H1 (cell line): ENCODE measurements at regions not wholly inside any gene's neighbourhood (a gene's known extent, or its start where the extent isn't known, plus 50 kb on each side); places are given as distances from the start of the nearest gene placed in this dataset.

Experiments
- CTCF ChIA-PET: fragments of 300-600 bp; sonication (Branson Sonifier 250); formaldehyde crosslinking; loops from one replicate; lab custom pipeline; 2021; ENCODE audit not compliant: partially characterized antibody; lab: Charles Lee
- POLR2A ChIA-PET: fragments of 300-600 bp; sonication (Branson Sonifier 250); formaldehyde crosslinking; loops from one replicate; lab custom pipeline; 2021; ENCODE audit warnings: inconsistent platforms; ENCODE audit not compliant: partially characterized antibody; lab: Charles Lee
- DNase-seq, 2 experiments: peaks; one replicate each; pipeline versions ENCODE4 v3.0.0 to v3.0.0-alpha.2; 2010 to 2022; ENCODE audit warnings: low spot score in 2 of 2, low read depth in 1 of 2, mixed read lengths in 1 of 2
- FAIRE-seq: peaks from 2 replicates; lab custom pipeline; 2011; peaks lifted over from hg19 to GRCh38; lab: Jason Lieb, UNC
- H2AFZ ChIP-seq: 2 replicates; pipeline ENCODE4 v1.8.1; 2012; ENCODE audit warnings: low read length, inconsistent platforms
- H2AK5ac ChIP-seq: 2 replicates; pipeline ENCODE4 v1.6.1; 2013; ENCODE audit warnings: low read depth, low read length
- H2BK120ac ChIP-seq: replicated peaks from 2 replicates; pipeline ENCODE3; 2013; ENCODE audit warnings: low read depth, low read length, inconsistent platforms
- H2BK12ac ChIP-seq: 2 replicates; pipeline ENCODE4 v1.6.1; 2013; ENCODE audit warnings: low read depth, low read length
- H2BK15ac ChIP-seq: 2 replicates; pipeline ENCODE4 v1.6.1; 2013; ENCODE audit warnings: low read length
- H2BK20ac ChIP-seq: 2 replicates; pipeline ENCODE4 v1.6.1; 2013; ENCODE audit warnings: low read length
- H2BK5ac ChIP-seq: 2 replicates; pipeline ENCODE4 v1.6.1; 2013; ENCODE audit warnings: low read depth, low read length
- H3K14ac ChIP-seq: 2 replicates; pipeline ENCODE4 v1.6.1; 2013; ENCODE audit warnings: inconsistent platforms; ENCODE audit not compliant: insufficient read length
- H3K18ac ChIP-seq: 2 replicates; pipeline ENCODE4 v1.6.1; 2013; ENCODE audit warnings: low read length; ENCODE audit errors: extremely low read depth
- H3K23ac ChIP-seq: 2 replicates; pipeline ENCODE4 v1.6.1; 2013; ENCODE audit warnings: inconsistent platforms; ENCODE audit not compliant: insufficient read length
- H3K23me2 ChIP-seq: 2 replicates; pipeline ENCODE4 v1.6.1; 2013; ENCODE audit warnings: low read depth, low read length
- H3K27ac ChIP-seq: 2 replicates; pipeline ENCODE4 v1.6.1; 2011; ENCODE audit warnings: low read depth, low read length, inconsistent platforms
- H3K27me3 ChIP-seq, 4 experiments: replicated peaks in 1 of 4; 1 replicate in 1 of 4; 2 replicates in 3 of 4; pipeline versions ENCODE4 v1.6.1 to v1.8.1; 2011 to 2013; ENCODE audit warnings: low read length in 3 of 4, mild to moderate bottlenecking in 3 of 4, inconsistent platforms in 2 of 4, mixed read lengths in 2 of 4, moderate library complexity in 1 of 4; ENCODE audit not compliant: control insufficient read depth in 3 of 4, insufficient read depth in 3 of 4; ENCODE audit errors: extremely low read depth in 1 of 4
- H3K36me3 ChIP-seq, 4 experiments: 2 replicates each; pipeline versions ENCODE4 v1.6.1 to v1.8.1; 2011 to 2013; ENCODE audit warnings: mild to moderate bottlenecking in 4 of 4, low read length in 3 of 4, moderate library complexity in 2 of 4, control low read depth in 1 of 4, inconsistent platforms in 1 of 4; ENCODE audit not compliant: insufficient read depth in 4 of 4, control insufficient read depth in 2 of 4
- H3K4ac ChIP-seq: replicated peaks from 2 replicates; pipeline ENCODE3; 2013; ENCODE audit warnings: low read length, low read depth, mixed read lengths, inconsistent platforms; ENCODE audit not compliant: insufficient read length
- H3K4me1 ChIP-seq, 4 experiments: replicated peaks in 1 of 4; 1 replicate in 1 of 4; 2 replicates in 3 of 4; pipeline versions ENCODE4 v1.6.1 to v1.8.1; 2011 to 2013; ENCODE audit warnings: low read length in 3 of 4, inconsistent platforms in 2 of 4, mixed read lengths in 1 of 4; ENCODE audit not compliant: insufficient read depth in 4 of 4, control insufficient read depth in 3 of 4
- H3K4me2 ChIP-seq, 2 experiments: 2 replicates each; pipeline versions ENCODE4 v1.6.1 to v1.8.1; 2011 to 2013; ENCODE audit warnings: low read depth in 2 of 2, low read length in 2 of 2, control low read depth in 1 of 2, inconsistent platforms in 1 of 2, mild to moderate bottlenecking in 1 of 2; ENCODE audit not compliant: insufficient read depth in 1 of 2
- H3K4me3 ChIP-seq, 4 experiments: fragments of 200-600, 300-600 bp in 1 of 4; sonication (generic), shearing (Covaris generic), sonication (Bioruptor Twin) in 1 of 4; 2 replicates each; pipeline versions ENCODE4 v1.5.1 to v1.8.1; 2011 to 2016; ENCODE audit warnings: low read length in 4 of 4, low read depth in 3 of 4, control low read depth in 2 of 4, inconsistent platforms in 2 of 4, mild to moderate bottlenecking in 2 of 4, mixed read lengths in 1 of 4, moderate library complexity in 1 of 4; ENCODE audit not compliant: insufficient read depth in 2 of 4; ENCODE audit errors: extremely low read depth in 1 of 4
- H3K56ac ChIP-seq: replicated peaks from 2 replicates; pipeline ENCODE3; 2013; ENCODE audit warnings: low read depth, mild to moderate bottlenecking, mixed read lengths, low read length, inconsistent platforms; ENCODE audit not compliant: insufficient read length
- H3K79me1 ChIP-seq: 2 replicates; pipeline ENCODE4 v1.6.1; 2013; ENCODE audit warnings: low read depth, low read length, control low read depth
- H3K79me2 ChIP-seq, 2 experiments: 2 replicates each; pipeline versions ENCODE4 v1.6.1 to v1.8.1; 2012 to 2013; ENCODE audit warnings: low read length in 2 of 2, mild to moderate bottlenecking in 2 of 2, inconsistent platforms in 1 of 2; ENCODE audit not compliant: insufficient read depth in 2 of 2, control insufficient read depth in 1 of 2
- H3K9ac ChIP-seq, 4 experiments: replicated peaks in 1 of 4; 1 replicate in 1 of 4; 2 replicates in 3 of 4; pipeline versions ENCODE4 v1.6.1 to v1.8.1; 2011 to 2013; ENCODE audit warnings: low read depth in 3 of 4, low read length in 3 of 4, control low read depth in 2 of 4, mild to moderate bottlenecking in 2 of 4, moderate library complexity in 2 of 4, inconsistent platforms in 1 of 4; ENCODE audit errors: extremely low read depth in 1 of 4
- H3K9me3 ChIP-seq, 2 experiments: 2 replicates each; pipeline versions ENCODE4 v1.6.1 to v1.8.1; 2012 to 2013; ENCODE audit warnings: mild to moderate bottlenecking in 2 of 2, moderate library complexity in 2 of 2, control low read depth in 1 of 2, inconsistent platforms in 1 of 2, low read depth in 1 of 2, low read length in 1 of 2, mixed read lengths in 1 of 2; ENCODE audit not compliant: insufficient read depth in 2 of 2
- H4K20me1 ChIP-seq, 2 experiments: replicated peaks in 1 of 2; 2 replicates each; pipeline versions ENCODE3 to v1.8.1; 2011 to 2013; ENCODE audit warnings: inconsistent platforms in 2 of 2, low read length in 2 of 2, mild to moderate bottlenecking in 1 of 2; ENCODE audit not compliant: insufficient read depth in 2 of 2, control insufficient read depth in 1 of 2
- H4K5ac ChIP-seq: 2 replicates; pipeline ENCODE4 v1.6.1; 2013; ENCODE audit warnings: low read length, low read depth, mixed read lengths, inconsistent platforms; ENCODE audit not compliant: insufficient read length
- H4K8ac ChIP-seq: 2 replicates; pipeline ENCODE4 v1.8.0; 2013; ENCODE audit warnings: mild to moderate bottlenecking, moderate library complexity, low read length, inconsistent platforms; ENCODE audit not compliant: insufficient read depth; ENCODE audit errors: extremely low read depth
- H4K91ac ChIP-seq: replicated peaks from 2 replicates; pipeline ENCODE3; 2013; ENCODE audit warnings: low read length, mixed read lengths, inconsistent platforms; ENCODE audit not compliant: insufficient read length
- BACH1 ChIP-seq: IDR thresholded peaks from 2 replicates; pipeline ENCODE4 v1.6.1; 2012; ENCODE audit warnings: low read length, improper control_type of control experiment
- EP300 ChIP-seq, 2 experiments: IDR thresholded peaks; 1 replicate in 1 of 2; 2 replicates in 1 of 2; pipeline ENCODE4 v1.6.1; 2011 to 2012; ENCODE audit warnings: low read depth in 2 of 2, low read length in 2 of 2, mild to moderate bottlenecking in 2 of 2, borderline replicate concordance in 1 of 2, inconsistent platforms in 1 of 2, moderate library complexity in 1 of 2
- POLR2AphosphoS5 ChIP-seq: IDR thresholded peaks from 2 replicates; pipeline ENCODE4 v1.6.1; 2011; ENCODE audit warnings: low read depth, low read length
- RFX5 ChIP-seq: IDR thresholded peaks from 2 replicates; pipeline ENCODE4 v1.6.1; 2011; ENCODE audit warnings: low read depth, low read length, improper control_type of control experiment, borderline replicate concordance
- RXRA ChIP-seq: IDR thresholded peaks from 2 replicates; pipeline ENCODE4 v1.6.1; 2011; ENCODE audit warnings: low read depth, mild to moderate bottlenecking, low read length, moderate library complexity; ENCODE audit not compliant: insufficient read depth
- SP1 ChIP-seq: IDR thresholded peaks from 2 replicates; pipeline ENCODE4 v1.6.1; 2011; ENCODE audit warnings: low read depth, low read length
- SRF ChIP-seq: IDR thresholded peaks from 2 replicates; pipeline ENCODE4 v1.6.1; 2011; ENCODE audit warnings: mild to moderate bottlenecking, low read depth, low read length, moderate library complexity
- TAF1 ChIP-seq: IDR thresholded peaks from 2 replicates; pipeline ENCODE4 v1.6.1; 2011; ENCODE audit warnings: mild to moderate bottlenecking, low read depth, low read length
- YY1 ChIP-seq: IDR thresholded peaks from 2 replicates; pipeline ENCODE4 v1.6.1; 2011; ENCODE audit warnings: low read depth, mild to moderate bottlenecking, low read length
- WGBS, 2 experiments: shearing (Covaris generic) in 1 of 2; methylation state at CpG; one replicate each; pipeline versions ENCODE4 v1.1.6 to v1.1.7; 2013 to 2015; ENCODE audit warnings: low lambda C conversion rate in 2 of 2, mixed read lengths in 2 of 2, inconsistent platforms in 1 of 2, low coverage in 1 of 2, missing lambda C conversion rate in 1 of 2; ENCODE audit not compliant: insufficient replicate concordance in 2 of 2, insufficient coverage in 1 of 2, insufficient read length in 1 of 2; ENCODE audit errors: extremely low coverage in 1 of 2, missing lambda C conversion rate in 1 of 2; 5-methylcytosine and 5-hydroxymethylcytosine counted together

DNA sequence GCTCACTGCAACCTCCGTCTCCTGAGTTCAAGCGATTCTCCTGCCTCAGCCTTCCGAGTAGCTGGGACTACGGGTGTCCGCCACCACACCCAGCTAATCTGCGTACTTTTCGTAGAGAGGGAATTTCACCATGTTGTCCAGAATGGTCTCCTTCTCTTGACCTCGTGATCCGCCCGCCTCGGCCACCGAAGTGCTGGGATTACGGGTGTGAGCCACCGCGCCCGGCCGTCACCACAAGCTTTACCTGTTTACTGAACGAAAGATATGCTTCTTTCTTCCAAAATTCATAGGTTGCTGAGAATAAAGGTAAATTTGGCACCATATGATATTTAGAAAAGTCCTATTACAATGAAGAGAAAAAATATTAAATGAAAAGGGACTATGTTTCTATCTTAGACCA is 333.5 kb upstream of the EPHA6 start:
- no peak overlapping the region for H3K18ac ChIP-seq
- no peak overlapping the region for H4K91ac ChIP-seq
- no peak overlapping the region for H4K8ac ChIP-seq
- H3K14ac ChIP-seq: no peak overlapping the region
- no peaks in the 10 kb centered on the region for H4K20me1 ChIP-seq
- 93% methylated on average over 18 of the region's 18 CpGs; no CpG with 5 or more reads in 1 of the 2 experiments for WGBS, 2 experiments
- no peaks in the 10 kb centered on the region for H3K27me3 ChIP-seq
- POLR2A ChIA-PET: no interaction called here
- no peak overlapping the region for H3K4ac ChIP-seq
- FAIRE-seq (no peak), DNase-seq (no peak)
- H3K79me1 ChIP-seq: no peaks in the 10 kb centered on the region
- H3K23me2 ChIP-seq: no peaks in the 10 kb centered on the region
- no peaks in the 10 kb centered on the region for H3K79me2 ChIP-seq
- H3K36me3 ChIP-seq: no peaks in the 10 kb centered on the region
- H2AFZ ChIP-seq: no peak overlapping the region; the same call in 1 of the 2 replicates
- H3K4me2 ChIP-seq: no peak overlapping the region
- no peak overlapping the region for H2BK20ac ChIP-seq
- no peak overlapping the region for H3K56ac ChIP-seq
- H2BK15ac ChIP-seq: no peak overlapping the region
- no peak for TF ChIP-seq BACH1
- TF ChIP-seq EP300 (IDR thresholded peaks at IDR 0.05; ENCODE audit: borderline replicate concordance in 1 of 2, low read depth in 2 of 2, low read length in 2 of 2): no peak
- TF ChIP-seq SRF: no peak
- TF ChIP-seq YY1: no peak
- no peak for TF ChIP-seq POLR2AphosphoS5
- no peak for TF ChIP-seq TAF1
- no peak for TF ChIP-seq RFX5
- TF ChIP-seq SP1: no peak
- no peak for TF ChIP-seq RXRA
- H3K4me3 ChIP-seq: no peak overlapping the region
- CTCF ChIA-PET: no interaction called here
- no peak overlapping the region for H3K23ac ChIP-seq
- no peak overlapping the region for H2BK120ac ChIP-seq
- H3K9ac ChIP-seq: no peak overlapping the region
- H3K9me3 ChIP-seq: no peaks in the 10 kb centered on the region
- H2BK5ac ChIP-seq: no peak overlapping the region
- no peak overlapping the region for H2BK12ac ChIP-seq
- no peak overlapping the region for H2AK5ac ChIP-seq
- no peaks in the 10 kb centered on the region for H3K4me1 ChIP-seq
- H4K5ac ChIP-seq: no peak overlapping the region
- no peak overlapping the region for H3K27ac ChIP-seq
